ENCODE measurements at regions not wholly inside any gene's neighbourhood (a gene's known extent, or its start where the extent isn't known, plus 50 kb on each side); places are given as distances from the start of the nearest gene placed in this dataset.

GRCh38 chr18:52275817-52276216, 64.2 kb upstream of the DCC start:
- TF ChIP-seq, protein P1, sequence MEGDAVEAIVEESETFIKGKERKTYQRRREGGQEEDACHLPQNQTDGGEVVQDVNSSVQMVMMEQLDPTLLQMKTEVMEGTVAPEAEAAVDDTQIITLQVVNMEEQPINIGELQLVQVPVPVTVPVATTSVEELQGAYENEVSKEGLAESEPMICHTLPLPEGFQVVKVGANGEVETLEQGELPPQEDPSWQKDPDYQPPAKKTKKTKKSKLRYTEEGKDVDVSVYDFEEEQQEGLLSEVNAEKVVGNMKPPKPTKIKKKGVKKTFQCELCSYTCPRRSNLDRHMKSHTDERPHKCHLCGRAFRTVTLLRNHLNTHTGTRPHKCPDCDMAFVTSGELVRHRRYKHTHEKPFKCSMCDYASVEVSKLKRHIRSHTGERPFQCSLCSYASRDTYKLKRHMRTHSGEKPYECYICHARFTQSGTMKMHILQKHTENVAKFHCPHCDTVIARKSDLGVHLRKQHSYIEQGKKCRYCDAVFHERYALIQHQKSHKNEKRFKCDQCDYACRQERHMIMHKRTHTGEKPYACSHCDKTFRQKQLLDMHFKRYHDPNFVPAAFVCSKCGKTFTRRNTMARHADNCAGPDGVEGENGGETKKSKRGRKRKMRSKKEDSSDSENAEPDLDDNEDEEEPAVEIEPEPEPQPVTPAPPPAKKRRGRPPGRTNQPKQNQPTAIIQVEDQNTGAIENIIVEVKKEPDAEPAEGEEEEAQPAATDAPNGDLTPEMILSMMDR (IDR thresholded peaks at IDR 0.05), result no peak
- TF ChIP-seq POLR2A (IDR thresholded peaks at IDR 0.05) (no peak), POLR2AphosphoS5 (IDR thresholded peaks at IDR 0.05) (no peak)
- Histone ChIP-seq H3K27ac (no peak overlapping the region), H3K4me3 (no peak overlapping the region), H3K4me1 (replicated peaks) (no peaks in the 10 kb centered on the region), H3K9me3 (peaks cover 4% of the 10 kb centered on the region), H3K36me3 (no peaks in the 10 kb centered on the region), H3K27me3 (replicated peaks; ENCODE audit: insufficient read depth) (no peaks in the 10 kb centered on the region)
- intact Hi-C loops (cut with DNase I), result no loop called here
- DNase-seq (ENCODE audit: low spot score), result no peak

DNA sequence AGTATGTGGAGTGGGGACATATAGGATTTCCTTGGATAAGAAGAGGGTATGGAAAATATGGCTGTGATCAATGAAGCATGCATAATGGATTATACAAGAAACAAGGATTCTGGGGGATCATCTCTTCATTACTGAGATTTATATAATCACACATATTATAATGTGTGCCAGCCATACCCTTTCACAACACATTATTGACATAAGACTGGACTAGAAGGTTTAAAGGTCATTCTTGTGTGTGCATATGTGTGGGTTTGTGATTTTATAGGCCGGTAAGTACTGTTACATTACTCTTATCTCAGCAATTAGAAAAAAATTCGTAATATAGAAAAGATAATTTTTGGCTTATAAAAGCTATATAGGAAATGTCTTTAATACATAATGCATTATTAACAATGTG, 62.2 kb upstream of the DCC start:
- Histone ChIP-seq H3K9me3 (peaks cover 4% of the 10 kb centered on the region), H3K27ac (no peak overlapping the region), H3K4me3 (no peak overlapping the region), H3K4me1 (replicated peaks) (no peaks in the 10 kb centered on the region), H3K27me3 (replicated peaks; ENCODE audit: insufficient read depth) (no peaks in the 10 kb centered on the region), H3K36me3 (no peaks in the 10 kb centered on the region)
- TF ChIP-seq, protein P1 (IDR thresholded peaks at IDR 0.05), result no peak
- TF ChIP-seq POLR2A (IDR thresholded peaks at IDR 0.05), result no peak
- no peak for TF ChIP-seq POLR2AphosphoS5 (IDR thresholded peaks at IDR 0.05)
- WGBS, result 72% methylated on average over 2 of the region's 2 CpGs
- intact Hi-C loops (cut with DNase I), result no loop called here
- no peak for DNase-seq (ENCODE audit: low spot score)

- intact Hi-C loops (cut with DNase I), result no loop called here
- Histone ChIP-seq H3K27me3 (replicated peaks; ENCODE audit: insufficient read depth) (no peaks in the 10 kb centered on the region), H3K27ac (no peak overlapping the region), H3K4me3 (no peak overlapping the region), H3K36me3 (no peaks in the 10 kb centered on the region), H3K4me1 (replicated peaks) (no peaks in the 10 kb centered on the region), H3K9me3 (peaks cover 4% of the 10 kb centered on the region)
- TF ChIP-seq POLR2AphosphoS5 (IDR thresholded peaks at IDR 0.05), result no peak
- TF ChIP-seq, protein P1 (IDR thresholded peaks at IDR 0.05), result no peak
- no peak for TF ChIP-seq POLR2A (IDR thresholded peaks at IDR 0.05)
- DNase-seq (ENCODE audit: low spot score), result no peak
- 4% methylated on average over 2 of the region's 2 CpGs for WGBS
Measured at GRCh38 chr18:52278191-52278590, 61.8 kb upstream of the DCC start.

DNA sequence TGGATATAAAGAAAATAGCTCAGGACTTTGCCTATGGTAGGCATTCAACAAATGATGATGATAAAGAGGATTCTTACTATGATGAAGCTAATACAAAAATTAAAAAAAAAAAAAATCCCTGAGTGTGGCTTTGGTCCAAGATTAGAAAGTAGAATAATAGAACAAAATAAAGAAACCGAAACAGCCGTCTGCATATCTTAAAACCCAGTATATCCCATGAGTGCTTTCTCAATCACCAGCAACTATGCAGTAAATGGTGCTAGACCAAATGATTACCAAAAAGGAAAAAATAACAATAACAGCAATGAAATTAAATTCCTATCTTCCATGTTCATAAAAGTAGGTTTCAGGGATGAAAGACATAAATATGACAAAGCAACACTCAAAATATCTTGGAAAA, 59.3 kb upstream of the DCC start:
- H3K4me3 ChIP-seq, result no peak overlapping the region
- no peaks in the 10 kb centered on the region for H3K27me3 ChIP-seq (replicated peaks; ENCODE audit: insufficient read depth)
- intact Hi-C loops (cut with DNase I), result no loop called here
- DNase-seq (ENCODE audit: low spot score), result no peak
- H3K36me3 ChIP-seq, result no peaks in the 10 kb centered on the region
- no peak overlapping the region for H3K27ac ChIP-seq
- no peaks in the 10 kb centered on the region for H3K4me1 ChIP-seq (replicated peaks)
- no peaks in the 10 kb centered on the region for H3K9me3 ChIP-seq
- TF ChIP-seq POLR2A (IDR thresholded peaks at IDR 0.05) (no peak), POLR2AphosphoS5 (IDR thresholded peaks at IDR 0.05) (no peak)
- WGBS, result 71% methylated on average over 2 of the region's 2 CpGs

- Histone ChIP-seq H3K4me1 (replicated peaks) (no peaks in the 10 kb centered on the region), H3K9me3 (no peaks in the 10 kb centered on the region), H3K36me3 (no peaks in the 10 kb centered on the region), H3K27ac (no peak overlapping the region), H3K4me3 (no peak overlapping the region), H3K27me3 (replicated peaks; ENCODE audit: insufficient read depth) (no peaks in the 10 kb centered on the region)
- WGBS, result 81% methylated on average over 1 of the region's 1 CpG
- intact Hi-C loops (cut with DNase I), result no loop called here
- TF ChIP-seq, protein P1 (IDR thresholded peaks at IDR 0.05), result no peak
- TF ChIP-seq POLR2A (IDR thresholded peaks at IDR 0.05), result no peak
- TF ChIP-seq POLR2AphosphoS5 (IDR thresholded peaks at IDR 0.05), result no peak
- DNase-seq (ENCODE audit: low spot score), result no peak
Measured at GRCh38 chr18:52283927-52284326, 56.1 kb upstream of the DCC start.
